Kidney (tissue), 13 donors: ENCODE measurements at regions not wholly inside any gene's neighbourhood (a gene's known extent, or its start where the extent isn't known, plus 50 kb on each side); places are given as distances from the start of the nearest gene placed in this dataset.
"Not testable (repeated sequence)": the region's sequence is repeated elsewhere in the genome, so short reads cannot be mapped to it uniquely, and the experiment has no call there.

ENCODE experiments used
- DNase-seq, 5 donors: peaks; one replicate each; pipeline ENCODE4 v3.0.0-alpha.2; 2013 to 2020
- FAIRE-seq: peaks from 2 replicates; lab custom pipeline; 2012; peaks lifted over from hg19 to GRCh38; lab: Jason Lieb, UNC
- H3K27ac ChIP-seq, 2 donors: one replicate each; pipeline ENCODE4 v1.7.0; 2013; ENCODE audit warnings: low read depth in 2 of 2, low read length in 2 of 2, inconsistent platforms in 1 of 2
- H3K27me3 ChIP-seq: one replicate; pipeline ENCODE4 v1.7.1; 2013; ENCODE audit warnings: low read length, inconsistent platforms; ENCODE audit not compliant: control insufficient read depth, insufficient read depth
- H3K36me3 ChIP-seq, 3 donors: one replicate each; pipeline versions ENCODE4 v1.7.0 to v1.7.1; 2013; ENCODE audit warnings: low read length in 3 of 3, control low read depth in 1 of 3, inconsistent platforms in 1 of 3; ENCODE audit not compliant: insufficient read depth in 3 of 3, control insufficient read depth in 2 of 3
- H3K4me1 ChIP-seq, 3 donors: one replicate each; pipeline versions ENCODE4 v1.7.0 to v1.7.1; 2013; ENCODE audit warnings: low read length in 3 of 3, inconsistent platforms in 1 of 3, low read depth in 1 of 3; ENCODE audit not compliant: control insufficient read depth in 2 of 3, insufficient read depth in 2 of 3
- H3K4me3 ChIP-seq, 3 donors: one replicate each; pipeline versions ENCODE4 v1.7.0 to v1.8.1; 2013; ENCODE audit warnings: low read length in 3 of 3, control low read depth in 1 of 3, inconsistent platforms in 1 of 3
- H3K9ac ChIP-seq, 3 donors: one replicate each; pipeline versions ENCODE4 v1.7.0 to v1.7.1; 2013; ENCODE audit warnings: low read length in 3 of 3, control low read depth in 1 of 3, inconsistent platforms in 1 of 3
- H3K9me3 ChIP-seq, 3 donors: one replicate each; pipeline versions ENCODE4 v1.7.0 to v1.7.1; 2013; ENCODE audit warnings: low read length in 3 of 3, control low read depth in 1 of 3, inconsistent platforms in 1 of 3; ENCODE audit not compliant: control insufficient read depth in 2 of 3, insufficient read depth in 1 of 3
- intact Hi-C: fragments of 100-400 bp; cut with DNase I; formaldehyde crosslinking; loops from one replicate; pipeline ENCODE4 v1.11.1; 2022
- TF ChIP-seq, protein P1 (sequence below): IDR thresholded peaks from 3 replicates; pipeline ENCODE4 v1.5.1; 2012; ENCODE audit warnings: mild to moderate bottlenecking, moderate library complexity, borderline replicate concordance; ENCODE audit not compliant: insufficient read depth; ENCODE audit errors: extremely low read depth
- donor health status: control.
- donor health status: control.
- donor health status: control.
- donor health status: control.
- donor health status: control.
- donor health status: DM: yes; HTN: yes; CAD: no.
- donor health status: Normal renal cell carcinoma (clear cell type).

DNA sequence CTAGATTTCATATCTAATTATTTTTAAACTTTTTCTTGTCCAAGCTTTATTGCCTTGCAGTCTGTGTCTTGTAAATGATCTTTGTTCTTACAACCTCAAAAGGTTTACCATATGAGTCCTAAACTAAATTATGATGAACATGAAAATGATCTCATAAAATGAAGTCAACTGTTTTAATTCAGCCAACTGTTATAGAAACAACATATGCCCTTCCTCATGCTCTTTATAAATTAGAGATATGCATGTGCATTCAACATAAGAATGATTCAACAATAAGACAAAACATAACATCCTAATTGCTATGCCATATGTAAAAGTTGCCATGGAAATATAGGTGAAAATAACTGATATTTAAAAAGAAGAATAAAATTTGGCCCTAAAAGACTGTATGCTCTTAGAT is 774.4 kb downstream of the LUZP2 start:
- Histone ChIP-seq H3K36me3 (no peaks in the 10 kb centered on the region), H3K4me1 (no peaks in the 10 kb centered on the region), H3K4me3 (no peak overlapping the region), H3K27me3 (no peaks in the 10 kb centered on the region), H3K27ac (no peak overlapping the region), H3K9me3 (no peaks in the 10 kb centered on the region), H3K9ac (no peak overlapping the region)
- TF ChIP-seq, protein P1, sequence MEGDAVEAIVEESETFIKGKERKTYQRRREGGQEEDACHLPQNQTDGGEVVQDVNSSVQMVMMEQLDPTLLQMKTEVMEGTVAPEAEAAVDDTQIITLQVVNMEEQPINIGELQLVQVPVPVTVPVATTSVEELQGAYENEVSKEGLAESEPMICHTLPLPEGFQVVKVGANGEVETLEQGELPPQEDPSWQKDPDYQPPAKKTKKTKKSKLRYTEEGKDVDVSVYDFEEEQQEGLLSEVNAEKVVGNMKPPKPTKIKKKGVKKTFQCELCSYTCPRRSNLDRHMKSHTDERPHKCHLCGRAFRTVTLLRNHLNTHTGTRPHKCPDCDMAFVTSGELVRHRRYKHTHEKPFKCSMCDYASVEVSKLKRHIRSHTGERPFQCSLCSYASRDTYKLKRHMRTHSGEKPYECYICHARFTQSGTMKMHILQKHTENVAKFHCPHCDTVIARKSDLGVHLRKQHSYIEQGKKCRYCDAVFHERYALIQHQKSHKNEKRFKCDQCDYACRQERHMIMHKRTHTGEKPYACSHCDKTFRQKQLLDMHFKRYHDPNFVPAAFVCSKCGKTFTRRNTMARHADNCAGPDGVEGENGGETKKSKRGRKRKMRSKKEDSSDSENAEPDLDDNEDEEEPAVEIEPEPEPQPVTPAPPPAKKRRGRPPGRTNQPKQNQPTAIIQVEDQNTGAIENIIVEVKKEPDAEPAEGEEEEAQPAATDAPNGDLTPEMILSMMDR = no peak
- DNase-seq (no peak), FAIRE-seq (no peak)
- intact Hi-C loops = no loop called here

DNA sequence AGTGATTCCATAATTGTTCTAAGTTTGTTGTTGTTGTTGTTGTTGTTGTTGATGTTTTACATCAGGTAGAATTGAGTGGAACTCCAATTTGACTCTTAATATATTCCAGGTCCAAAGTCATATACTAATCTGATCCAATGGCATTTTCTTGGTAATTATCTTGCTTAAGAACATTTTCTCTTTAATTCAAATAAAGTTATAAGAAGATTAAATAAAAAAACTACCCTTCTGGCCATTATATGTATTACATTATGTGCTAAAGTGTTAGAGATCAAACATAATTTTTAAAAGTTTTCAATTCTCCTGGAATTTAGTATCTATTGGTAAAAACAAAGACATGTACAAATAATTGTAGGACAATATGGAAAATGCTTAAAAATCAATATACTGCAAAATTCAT is 775.4 kb downstream of the LUZP2 start:
- no peaks in the 10 kb centered on the region for H3K4me1 ChIP-seq
- DNase-seq (no peak), FAIRE-seq (no peak)
- no peak overlapping the region for H3K4me3 ChIP-seq
- H3K9me3 ChIP-seq = no peaks in the 10 kb centered on the region
- H3K9ac ChIP-seq = no peak overlapping the region
- H3K36me3 ChIP-seq = no peaks in the 10 kb centered on the region
- intact Hi-C loops = no loop called here
- H3K27me3 ChIP-seq = no peaks in the 10 kb centered on the region
- TF ChIP-seq, protein P1 = no peak
- no peak overlapping the region for H3K27ac ChIP-seq

DNA sequence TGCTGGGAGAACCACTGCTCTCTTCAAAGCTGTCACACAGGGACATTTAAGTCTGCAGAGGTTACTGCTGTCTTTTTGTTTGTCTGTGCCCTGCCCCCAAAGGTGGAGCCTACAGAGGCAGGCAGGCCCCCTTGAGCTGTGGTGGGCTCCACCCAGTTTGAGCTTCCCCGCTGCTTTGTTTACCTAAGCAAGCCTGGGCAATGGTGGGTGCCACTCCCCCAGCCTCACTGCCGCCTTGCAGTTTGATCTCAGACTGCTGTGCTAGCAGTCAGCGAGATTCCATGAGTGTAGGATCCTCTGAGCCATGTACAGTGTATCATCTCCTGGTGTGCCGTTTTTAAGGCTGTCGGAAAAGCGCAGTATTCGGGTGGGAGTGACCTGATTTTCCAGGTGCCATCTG is 784.0 kb downstream of the LUZP2 start:
- H3K4me3 ChIP-seq, DNase-seq, H3K27me3 ChIP-seq, intact Hi-C loops, H3K27ac ChIP-seq, H3K9ac ChIP-seq, H3K4me1 ChIP-seq, H3K36me3 ChIP-seq, FAIRE-seq, H3K9me3 ChIP-seq: not testable (repeated sequence)

DNA sequence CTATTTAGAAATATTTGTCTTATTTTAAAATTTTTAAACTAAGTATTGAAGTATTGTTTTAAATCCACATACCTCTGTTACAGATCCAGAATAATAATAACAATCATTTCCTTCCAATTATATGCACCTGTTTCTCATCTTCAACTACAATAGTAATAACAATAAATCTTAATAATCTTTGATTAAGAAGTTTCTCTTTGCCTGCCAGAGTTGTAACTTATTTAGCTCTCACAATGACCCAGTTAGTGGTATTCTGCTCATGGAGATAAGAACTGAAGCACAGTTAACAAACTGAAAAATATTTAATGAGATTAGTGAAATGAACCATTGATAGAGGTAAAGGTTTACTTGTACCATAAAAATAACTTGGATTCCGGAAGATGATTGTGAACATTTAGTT is 796.3 kb downstream of the LUZP2 start:
- Histone ChIP-seq H3K4me3 (no peak overlapping the region), H3K36me3 (no peaks in the 10 kb centered on the region), H3K4me1 (no peaks in the 10 kb centered on the region), H3K9me3 (no peaks in the 10 kb centered on the region), H3K27me3 (no peaks in the 10 kb centered on the region), H3K27ac (no peak overlapping the region), H3K9ac (no peak overlapping the region)
- DNase-seq (no peak), FAIRE-seq (no peak)
- TF ChIP-seq, protein P1 = no peak
- intact Hi-C loops = no loop called here
